ENCODE measurements at regions not wholly inside any gene's neighbourhood (a gene's known extent, or its start where the extent isn't known, plus 50 kb on each side); places are given as distances from the start of the nearest gene placed in this dataset.

- intact Hi-C loops (cut with micrococcal nuclease; ENCODE audit: unreplicated experiment), result no loop called here
- no peak for TF ChIP-seq CTCF (IDR thresholded peaks at IDR 0.05; ENCODE audit: unreplicated experiment)
- Mint-ChIP-seq H3K4me1 (ENCODE audit: low read depth, unreplicated experiment) (no peaks in the 10 kb centered on the region), H3K27ac (ENCODE audit: unreplicated experiment) (no peak overlapping the region), H3K9me3 (ENCODE audit: low read depth, unreplicated experiment) (no peaks in the 10 kb centered on the region), H3K4me3 (ENCODE audit: low read depth, unreplicated experiment) (no peak overlapping the region), H3K27me3 (ENCODE audit: unreplicated experiment) (no peaks in the 10 kb centered on the region), H3K36me3 (ENCODE audit: insufficient read depth, unreplicated experiment) (no peaks in the 10 kb centered on the region)
- no peak for DNase-seq
- CTCF ChIA-PET, result no interaction called here
- BruUV-seq (replicated peaks), result no TSS peak
Measured at GRCh38 chr5:125581311-125581710, 834.9 kb upstream of the ZNF608 start.

- intact Hi-C loops (cut with micrococcal nuclease; ENCODE audit: unreplicated experiment), result no loop called here
- no peaks in the 10 kb centered on the region for H3K4me1 Mint-ChIP-seq (ENCODE audit: low read depth, unreplicated experiment)
- H3K36me3 Mint-ChIP-seq (ENCODE audit: insufficient read depth, unreplicated experiment), result no peaks in the 10 kb centered on the region
- no peaks in the 10 kb centered on the region for H3K27me3 Mint-ChIP-seq (ENCODE audit: unreplicated experiment)
- H3K27ac Mint-ChIP-seq (ENCODE audit: unreplicated experiment), result no peak overlapping the region
- no peak for DNase-seq
- no peaks in the 10 kb centered on the region for H3K9me3 Mint-ChIP-seq (ENCODE audit: low read depth, unreplicated experiment)
- no peak for TF ChIP-seq CTCF (IDR thresholded peaks at IDR 0.05; ENCODE audit: unreplicated experiment)
- no TSS peak for BruUV-seq (replicated peaks)
- H3K4me3 Mint-ChIP-seq (ENCODE audit: low read depth, unreplicated experiment), result no peak overlapping the region
- CTCF ChIA-PET, result no interaction called here
Measured at GRCh38 chr5:125582352-125582751, 835.9 kb upstream of the ZNF608 start.

- no peak overlapping the region for H3K4me3 Mint-ChIP-seq (ENCODE audit: low read depth, unreplicated experiment)
- no peak for TF ChIP-seq CTCF (IDR thresholded peaks at IDR 0.05; ENCODE audit: unreplicated experiment)
- intact Hi-C loops (cut with micrococcal nuclease; ENCODE audit: unreplicated experiment), result no loop called here
- H3K27ac Mint-ChIP-seq (ENCODE audit: unreplicated experiment), result no peak overlapping the region
- no peaks in the 10 kb centered on the region for H3K4me1 Mint-ChIP-seq (ENCODE audit: low read depth, unreplicated experiment)
- BruUV-seq (replicated peaks), result no TSS peak
- no peaks in the 10 kb centered on the region for H3K36me3 Mint-ChIP-seq (ENCODE audit: insufficient read depth, unreplicated experiment)
- H3K9me3 Mint-ChIP-seq (ENCODE audit: low read depth, unreplicated experiment), result no peaks in the 10 kb centered on the region
- DNase-seq, result no peak
- CTCF ChIA-PET, result no interaction called here
- H3K27me3 Mint-ChIP-seq (ENCODE audit: unreplicated experiment), result no peaks in the 10 kb centered on the region
Measured at GRCh38 chr5:125583321-125584139, 837.1 kb upstream of the ZNF608 start.

- H3K27me3 Mint-ChIP-seq (ENCODE audit: unreplicated experiment), result no peaks in the 10 kb centered on the region
- no peak for DNase-seq
- no peaks in the 10 kb centered on the region for H3K4me1 Mint-ChIP-seq (ENCODE audit: low read depth, unreplicated experiment)
- no peaks in the 10 kb centered on the region for H3K9me3 Mint-ChIP-seq (ENCODE audit: low read depth, unreplicated experiment)
- no peak overlapping the region for H3K27ac Mint-ChIP-seq (ENCODE audit: unreplicated experiment)
- H3K36me3 Mint-ChIP-seq (ENCODE audit: insufficient read depth, unreplicated experiment), result no peaks in the 10 kb centered on the region
- H3K4me3 Mint-ChIP-seq (ENCODE audit: low read depth, unreplicated experiment), result no peak overlapping the region
- BruUV-seq (replicated peaks), result no TSS peak
- intact Hi-C loops (cut with micrococcal nuclease; ENCODE audit: unreplicated experiment), result no loop called here
- no peak for TF ChIP-seq CTCF (IDR thresholded peaks at IDR 0.05; ENCODE audit: unreplicated experiment)
- CTCF ChIA-PET, result no interaction called here
Measured at GRCh38 chr5:125584140-125584520, 837.7 kb upstream of the ZNF608 start.
